AG09319 (cell line): ENCODE measurements at regions not wholly inside any gene's neighbourhood (a gene's known extent, or its start where the extent isn't known, plus 50 kb on each side); places are given as distances from the start of the nearest gene placed in this dataset.

Experiments
- DNase-seq: peaks from one replicate; pipeline ENCODE4 v3.0.0-alpha.2; 2010; ENCODE audit warnings: low read depth; ENCODE audit errors: extremely low read depth
- CTCF ChIP-seq: IDR thresholded peaks from 2 replicates; pipeline ENCODE4 v1.5.1; 2011; ENCODE audit warnings: low read depth, mild to moderate bottlenecking, inconsistent platforms, low read length, moderate library complexity

- no peak for TF ChIP-seq CTCF
- no peak for DNase-seq
These were observed 57.3 kb downstream of the HHEX start for GRCh38 chr10:92747066-92747465.

GRCh38 chr10:92747600-92747999 lies 57.8 kb downstream of the HHEX start:
- DNase-seq = no peak
- TF ChIP-seq CTCF = no peak

GRCh38 chr10:92750791-92751533 lies 61.2 kb downstream of the HHEX start:
- TF ChIP-seq CTCF = no peak
- no peak for DNase-seq

- DNase-seq = no peak
- no peak for TF ChIP-seq CTCF
These were observed 61.7 kb downstream of the HHEX start for GRCh38 chr10:92751534-92751811.

GRCh38 chr10:92751827-92752226 lies 62.1 kb downstream of the HHEX start:
- TF ChIP-seq CTCF = no peak
- no peak for DNase-seq

- TF ChIP-seq CTCF = no peak
- no peak for DNase-seq
These were observed 64.1 kb downstream of the HHEX start for GRCh38 chr10:92753865-92754264.

GRCh38 chr10:92755725-92756124 lies 66.0 kb downstream of the HHEX start:
- DNase-seq = no peak
- no peak for TF ChIP-seq CTCF
